ENCODE measurements at regions not wholly inside any gene's neighbourhood (a gene's known extent, or its start where the extent isn't known, plus 50 kb on each side); places are given as distances from the start of the nearest gene placed in this dataset.

GRCh38 chr2:149894226-149894625 is 306.7 kb upstream of the MMADHC start:
- no peak for DNase-seq (ENCODE audit: low read depth, low spot score)

GRCh38 chr2:149892563-149892962 is 305.0 kb upstream of the MMADHC start:
- TF ChIP-seq YY1 (IDR thresholded peaks at IDR 0.05; ENCODE audit: insufficient read depth, insufficient read length), result no peak
- no peak for TF ChIP-seq ZNF274 (IDR thresholded peaks at IDR 0.05; ENCODE audit: low read depth, low read length)
- H3K4me1 ChIP-seq (ENCODE audit: insufficient read depth, insufficient read length), result no peaks in the 10 kb centered on the region
- H3K9ac ChIP-seq (ENCODE audit: insufficient read length, low read depth), result no peak overlapping the region
- DNase-seq (ENCODE audit: low read depth, low spot score), result no peak
- H3K4me3 ChIP-seq (ENCODE audit: insufficient read length, low read depth), result no peak overlapping the region
- H3K36me3 ChIP-seq (ENCODE audit: insufficient read depth, insufficient read length, low read length), result no peaks in the 10 kb centered on the region
- no peaks in the 10 kb centered on the region for H3K27me3 ChIP-seq (ENCODE audit: insufficient read depth, insufficient read length)
- H3K9me3 ChIP-seq (ENCODE audit: insufficient read depth, low read length), result no peaks in the 10 kb centered on the region

More at GRCh38 chr2:149894226-149894625, 306.7 kb upstream of the MMADHC start:
- Histone ChIP-seq H3K36me3 (ENCODE audit: insufficient read depth, insufficient read length, low read length) (no peaks in the 10 kb centered on the region), H3K9me3 (ENCODE audit: insufficient read depth, low read length) (no peaks in the 10 kb centered on the region), H3K9ac (ENCODE audit: insufficient read length, low read depth) (no peak overlapping the region), H3K4me3 (ENCODE audit: insufficient read length, low read depth) (no peak overlapping the region), H3K27me3 (ENCODE audit: insufficient read depth, insufficient read length) (no peaks in the 10 kb centered on the region), H3K4me1 (ENCODE audit: insufficient read depth, insufficient read length) (no peaks in the 10 kb centered on the region)
- TF ChIP-seq ZNF274 (IDR thresholded peaks at IDR 0.05; ENCODE audit: low read depth, low read length) (no peak), SUZ12 (IDR thresholded peaks at IDR 0.05; ENCODE audit: extremely low read depth, insufficient read depth, insufficient read length) (no peak), YY1 (IDR thresholded peaks at IDR 0.05; ENCODE audit: insufficient read depth, insufficient read length) (no peak)

- Histone ChIP-seq H3K4me1 (ENCODE audit: insufficient read depth, insufficient read length) (no peaks in the 10 kb centered on the region), H3K36me3 (ENCODE audit: insufficient read depth, insufficient read length, low read length) (no peaks in the 10 kb centered on the region), H3K9ac (ENCODE audit: insufficient read length, low read depth) (no peak overlapping the region), H3K4me3 (ENCODE audit: insufficient read length, low read depth) (no peak overlapping the region), H3K27me3 (ENCODE audit: insufficient read depth, insufficient read length) (no peaks in the 10 kb centered on the region), H3K9me3 (ENCODE audit: insufficient read depth, low read length) (no peaks in the 10 kb centered on the region)
- no peak for DNase-seq (ENCODE audit: low read depth, low spot score)
- no peak for TF ChIP-seq YY1 (IDR thresholded peaks at IDR 0.05; ENCODE audit: insufficient read depth, insufficient read length)
- no peak for TF ChIP-seq ZNF274 (IDR thresholded peaks at IDR 0.05; ENCODE audit: low read depth, low read length)
- no peak for TF ChIP-seq SUZ12 (IDR thresholded peaks at IDR 0.05; ENCODE audit: extremely low read depth, insufficient read depth, insufficient read length)
Measured at GRCh38 chr2:149885946-149886345, 298.4 kb upstream of the MMADHC start.

- Histone ChIP-seq H3K4me1 (ENCODE audit: insufficient read depth, insufficient read length) (no peaks in the 10 kb centered on the region), H3K9me3 (ENCODE audit: insufficient read depth, low read length) (no peaks in the 10 kb centered on the region), H3K36me3 (ENCODE audit: insufficient read depth, insufficient read length, low read length) (no peaks in the 10 kb centered on the region), H3K4me3 (ENCODE audit: insufficient read length, low read depth) (no peak overlapping the region), H3K27me3 (ENCODE audit: insufficient read depth, insufficient read length) (no peaks in the 10 kb centered on the region), H3K9ac (ENCODE audit: insufficient read length, low read depth) (no peak overlapping the region)
- no peak for DNase-seq (ENCODE audit: low read depth, low spot score)
- TF ChIP-seq ZNF274 (IDR thresholded peaks at IDR 0.05; ENCODE audit: low read depth, low read length) (no peak), YY1 (IDR thresholded peaks at IDR 0.05; ENCODE audit: insufficient read depth, insufficient read length) (no peak), SUZ12 (IDR thresholded peaks at IDR 0.05; ENCODE audit: extremely low read depth, insufficient read depth, insufficient read length) (no peak)
Measured at GRCh38 chr2:149885468-149885867, 297.9 kb upstream of the MMADHC start.

DNA sequence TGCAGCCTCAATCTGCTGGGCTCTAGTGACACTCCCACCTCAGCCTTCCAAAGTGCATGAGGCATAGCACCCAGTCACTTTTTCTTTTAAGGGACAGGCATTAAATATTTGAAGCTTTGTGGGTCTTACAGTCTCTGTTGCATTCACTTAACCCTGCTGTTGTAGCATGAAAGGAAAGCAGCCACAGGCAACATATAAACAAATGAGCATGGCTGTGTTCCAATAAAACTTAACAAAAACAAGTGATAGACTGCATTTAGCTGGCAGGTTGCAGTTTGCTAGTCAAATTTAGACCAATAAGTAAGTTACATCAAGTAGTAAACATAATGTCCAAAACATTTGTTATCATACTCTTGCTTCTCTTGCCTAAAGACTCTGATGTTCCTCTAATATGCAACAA is 297.3 kb upstream of the MMADHC start:
- H3K27me3 ChIP-seq (ENCODE audit: insufficient read depth, insufficient read length), result no peaks in the 10 kb centered on the region

DNA sequence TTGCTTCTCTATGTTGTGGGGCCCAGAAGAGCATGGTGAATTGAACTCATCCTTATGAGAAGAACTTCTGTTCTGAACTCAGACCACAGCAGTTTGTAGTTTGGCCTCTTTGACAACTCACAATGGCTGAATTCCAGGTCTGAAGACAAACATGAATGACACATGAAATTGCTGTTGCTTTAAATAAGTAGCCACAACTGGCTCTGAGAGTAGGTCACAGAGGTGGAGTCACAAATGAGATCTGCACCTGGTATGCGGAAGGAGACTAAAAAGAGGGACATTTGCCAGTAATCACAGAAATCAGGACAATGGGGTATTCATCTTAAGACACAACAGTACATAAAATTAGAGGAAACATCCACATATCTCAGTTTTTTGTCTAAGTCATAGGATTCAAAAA is 290.3 kb upstream of the MMADHC start:
- TF ChIP-seq YY1 (IDR thresholded peaks at IDR 0.05; ENCODE audit: insufficient read depth, insufficient read length) (no peak), ZNF274 (IDR thresholded peaks at IDR 0.05; ENCODE audit: low read depth, low read length) (no peak), SUZ12 (IDR thresholded peaks at IDR 0.05; ENCODE audit: extremely low read depth, insufficient read depth, insufficient read length) (no peak)
- H3K36me3 ChIP-seq (ENCODE audit: insufficient read depth, insufficient read length, low read length), result no peaks in the 10 kb centered on the region
- no peak overlapping the region for H3K9ac ChIP-seq (ENCODE audit: insufficient read length, low read depth)
- no peaks in the 10 kb centered on the region for H3K27me3 ChIP-seq (ENCODE audit: insufficient read depth, insufficient read length)
- H3K9me3 ChIP-seq (ENCODE audit: insufficient read depth, low read length), result no peaks in the 10 kb centered on the region
- DNase-seq (ENCODE audit: low read depth, low spot score), result no peak
- H3K4me3 ChIP-seq (ENCODE audit: insufficient read length, low read depth), result no peak overlapping the region
- no peaks in the 10 kb centered on the region for H3K4me1 ChIP-seq (ENCODE audit: insufficient read depth, insufficient read length)

More for the DNA sequence above, 297.3 kb upstream of the MMADHC start:
- Histone ChIP-seq H3K4me1 (ENCODE audit: insufficient read depth, insufficient read length) (no peaks in the 10 kb centered on the region), H3K4me3 (ENCODE audit: insufficient read length, low read depth) (no peak overlapping the region), H3K9me3 (ENCODE audit: insufficient read depth, low read length) (no peaks in the 10 kb centered on the region), H3K36me3 (ENCODE audit: insufficient read depth, insufficient read length, low read length) (no peaks in the 10 kb centered on the region), H3K9ac (ENCODE audit: insufficient read length, low read depth) (no peak overlapping the region)
- no peak for TF ChIP-seq YY1 (IDR thresholded peaks at IDR 0.05; ENCODE audit: insufficient read depth, insufficient read length)
- TF ChIP-seq ZNF274 (IDR thresholded peaks at IDR 0.05; ENCODE audit: low read depth, low read length), result no peak
- TF ChIP-seq SUZ12 (IDR thresholded peaks at IDR 0.05; ENCODE audit: extremely low read depth, insufficient read depth, insufficient read length), result no peak
- no peak for DNase-seq (ENCODE audit: low read depth, low spot score)

DNA sequence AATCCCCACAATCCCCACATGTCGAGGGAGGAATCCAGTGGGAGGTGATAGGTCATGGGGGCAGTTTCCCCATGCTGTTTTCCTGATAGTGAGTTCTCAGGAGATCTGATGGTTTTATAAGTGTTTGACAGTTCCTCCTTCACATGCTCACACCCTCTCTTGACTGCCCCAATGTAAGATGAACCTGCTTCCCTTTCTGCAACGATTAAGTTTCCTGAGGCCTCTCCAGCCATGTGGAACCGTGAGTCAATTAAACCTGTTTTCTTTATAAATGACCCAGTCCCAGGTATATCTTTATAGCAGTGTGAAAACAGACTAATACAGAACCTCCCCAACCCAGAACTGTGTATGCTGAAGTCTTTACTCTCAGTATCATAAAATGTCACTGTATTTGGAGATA is 289.5 kb upstream of the MMADHC start:
- Histone ChIP-seq H3K4me3 (ENCODE audit: insufficient read length, low read depth) (no peak overlapping the region), H3K9ac (ENCODE audit: insufficient read length, low read depth) (no peak overlapping the region), H3K4me1 (ENCODE audit: insufficient read depth, insufficient read length) (no peaks in the 10 kb centered on the region), H3K36me3 (ENCODE audit: insufficient read depth, insufficient read length, low read length) (no peaks in the 10 kb centered on the region), H3K27me3 (ENCODE audit: insufficient read depth, insufficient read length) (no peaks in the 10 kb centered on the region), H3K9me3 (ENCODE audit: insufficient read depth, low read length) (no peaks in the 10 kb centered on the region)
- TF ChIP-seq ZNF274 (IDR thresholded peaks at IDR 0.05; ENCODE audit: low read depth, low read length), result no peak
- TF ChIP-seq YY1 (IDR thresholded peaks at IDR 0.05; ENCODE audit: insufficient read depth, insufficient read length), result no peak
- no peak for TF ChIP-seq SUZ12 (IDR thresholded peaks at IDR 0.05; ENCODE audit: extremely low read depth, insufficient read depth, insufficient read length)
- DNase-seq (ENCODE audit: low read depth, low spot score), result no peak

- H3K36me3 ChIP-seq (ENCODE audit: insufficient read depth, insufficient read length, low read length), result no peaks in the 10 kb centered on the region
- no peak overlapping the region for H3K4me3 ChIP-seq (ENCODE audit: insufficient read length, low read depth)
- DNase-seq (ENCODE audit: low read depth, low spot score), result no peak
- no peaks in the 10 kb centered on the region for H3K9me3 ChIP-seq (ENCODE audit: insufficient read depth, low read length)
- no peaks in the 10 kb centered on the region for H3K27me3 ChIP-seq (ENCODE audit: insufficient read depth, insufficient read length)
- H3K9ac ChIP-seq (ENCODE audit: insufficient read length, low read depth), result no peak overlapping the region
- no peaks in the 10 kb centered on the region for H3K4me1 ChIP-seq (ENCODE audit: insufficient read depth, insufficient read length)
- no peak for TF ChIP-seq ZNF274 (IDR thresholded peaks at IDR 0.05; ENCODE audit: low read depth, low read length)
- no peak for TF ChIP-seq YY1 (IDR thresholded peaks at IDR 0.05; ENCODE audit: insufficient read depth, insufficient read length)
- TF ChIP-seq SUZ12 (IDR thresholded peaks at IDR 0.05; ENCODE audit: extremely low read depth, insufficient read depth, insufficient read length), result no peak
Measured at GRCh38 chr2:149873936-149874335, 286.4 kb upstream of the MMADHC start.
